HG02759 (cell line): ENCODE measurements at regions not wholly inside any gene's neighbourhood (a gene's known extent, or its start where the extent isn't known, plus 50 kb on each side); places are given as distances from the start of the nearest gene placed in this dataset.
"Not testable (repeated sequence)": the region's sequence is repeated elsewhere in the genome, so short reads cannot be mapped to it uniquely, and the experiment has no call there.

Experiments used
- ATAC-seq: cut with Tn5 transposase; IDR thresholded peaks from one replicate; pipeline ENCODE4 v1.9.1; 2021; ENCODE audit warnings: mild to moderate bottlenecking, moderate library complexity; ENCODE audit not compliant: unreplicated experiment

DNA sequence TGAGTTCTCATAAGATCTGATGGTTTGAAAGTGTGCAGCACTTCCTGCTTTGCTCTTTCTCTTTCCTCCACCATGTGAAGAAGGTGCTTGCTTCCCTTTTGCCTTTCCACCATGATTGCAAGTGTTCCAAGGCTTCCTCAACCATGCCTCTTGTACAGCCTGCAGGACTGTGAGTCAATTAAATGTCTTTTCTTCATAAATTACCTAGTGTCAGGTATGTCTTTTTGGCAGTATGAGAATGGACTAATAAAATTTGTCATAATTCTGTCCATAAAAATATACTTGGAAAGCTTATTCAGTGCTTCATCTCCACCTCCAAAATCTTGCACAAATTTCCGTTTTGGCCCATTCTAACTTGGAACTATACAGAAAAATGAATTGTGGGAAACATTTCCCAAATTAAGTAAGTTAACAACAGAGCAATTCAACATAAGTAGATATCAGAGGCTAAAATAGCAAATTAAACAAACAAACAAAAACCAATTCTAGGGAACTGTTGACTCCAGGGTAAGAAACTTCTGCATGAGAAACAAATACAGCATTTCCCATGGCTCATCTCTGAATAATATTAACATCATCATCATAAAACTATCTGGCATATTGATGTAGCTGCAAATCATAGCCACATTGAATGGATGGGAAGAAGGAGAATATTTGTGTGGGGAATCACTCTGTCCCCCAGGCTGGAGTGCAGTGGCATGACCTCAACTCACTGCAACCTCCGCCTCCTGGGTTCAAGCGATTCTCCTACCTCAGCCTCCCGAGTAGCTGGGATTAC, 459.5 kb upstream of the FAR2 start:
- no peak for ATAC-seq

DNA sequence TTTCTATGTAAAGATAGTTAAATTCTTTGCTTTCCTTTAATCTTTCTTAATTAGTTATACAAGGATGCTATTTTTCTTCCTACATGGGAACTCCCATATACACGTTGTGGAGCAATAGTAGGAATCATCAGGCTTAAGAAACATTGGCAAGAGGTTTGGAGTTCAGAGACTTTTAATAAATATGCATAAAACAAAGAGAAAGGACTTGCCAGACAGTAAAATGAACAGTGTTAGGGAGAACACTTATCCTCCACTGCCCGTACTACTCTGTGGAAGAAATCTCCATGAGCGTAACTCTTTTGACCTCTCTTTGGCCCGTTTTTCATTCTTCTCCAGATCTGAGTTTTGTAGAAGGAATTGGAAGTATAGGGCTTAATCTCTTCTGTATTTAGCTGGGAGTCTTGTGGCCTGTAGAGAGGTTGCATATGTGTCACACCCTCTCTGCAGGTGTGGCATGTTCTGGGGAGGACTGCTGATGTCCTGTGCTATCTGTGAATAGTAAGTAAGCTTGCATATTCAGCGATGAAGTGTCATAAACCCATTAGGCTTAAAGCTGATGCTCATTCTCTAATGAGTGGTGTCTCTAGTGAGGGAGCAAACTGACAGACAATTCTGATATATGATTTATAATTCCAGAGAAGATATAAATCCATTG, 455.4 kb upstream of the FAR2 start:
- ATAC-seq: no peak

DNA sequence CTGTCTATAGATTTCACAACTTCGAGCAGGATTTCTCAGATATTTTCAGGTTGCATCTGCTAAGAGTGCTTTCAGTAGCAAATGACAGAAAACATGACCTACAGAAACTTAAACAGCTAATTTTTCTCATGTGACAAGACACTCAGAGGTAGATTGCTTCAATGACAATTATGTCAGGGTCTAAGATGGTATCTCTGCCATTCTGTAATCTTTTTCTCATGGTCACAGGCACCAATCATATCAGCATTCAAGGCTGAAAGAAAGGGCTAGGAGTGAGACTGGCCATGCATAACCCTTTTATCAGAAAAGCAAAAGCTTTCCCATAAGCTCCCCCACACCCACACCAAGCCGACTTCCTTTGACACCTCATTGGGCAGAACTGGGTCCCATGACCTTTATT, 450.5 kb upstream of the FAR2 start:
- no peak for ATAC-seq

DNA sequence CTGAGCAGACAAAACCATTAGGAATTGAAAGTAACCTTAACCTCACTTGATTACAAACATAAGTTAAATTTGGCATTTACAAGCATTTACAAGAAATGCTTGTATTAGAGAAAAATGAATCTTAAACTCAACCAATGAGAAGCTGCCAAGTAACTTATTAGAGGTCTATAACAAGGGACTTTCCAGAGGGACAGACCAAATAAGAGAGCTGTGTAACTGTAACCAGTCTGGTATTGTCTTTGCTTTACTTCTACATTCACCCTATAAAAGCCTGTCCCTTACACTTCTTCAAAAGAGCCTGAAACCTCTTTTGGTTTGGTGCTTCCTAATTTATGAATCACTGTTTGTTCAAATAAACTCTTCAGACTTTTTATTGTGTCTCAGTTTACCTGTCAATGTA, 450.0 kb upstream of the FAR2 start:
- no peak for ATAC-seq

DNA sequence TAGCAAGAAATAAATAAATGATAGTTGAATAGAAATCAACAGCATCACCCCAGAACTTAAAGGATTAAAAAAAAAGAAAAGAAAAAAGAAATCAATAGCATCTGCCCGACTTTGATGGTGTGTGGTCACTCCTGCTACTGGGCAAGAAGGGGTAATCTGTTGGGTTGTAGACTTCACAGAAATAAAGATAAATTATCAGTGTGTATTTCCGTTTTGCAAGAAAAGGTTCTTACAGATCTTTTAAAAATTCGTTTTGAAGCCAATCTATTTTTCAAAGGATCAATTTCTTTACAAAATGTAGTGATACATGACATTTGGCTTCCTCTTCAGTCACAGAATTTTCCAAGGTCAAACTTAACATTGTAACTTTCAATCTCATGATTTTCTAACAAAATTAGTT, 448.9 kb upstream of the FAR2 start:
- ATAC-seq: no peak

DNA sequence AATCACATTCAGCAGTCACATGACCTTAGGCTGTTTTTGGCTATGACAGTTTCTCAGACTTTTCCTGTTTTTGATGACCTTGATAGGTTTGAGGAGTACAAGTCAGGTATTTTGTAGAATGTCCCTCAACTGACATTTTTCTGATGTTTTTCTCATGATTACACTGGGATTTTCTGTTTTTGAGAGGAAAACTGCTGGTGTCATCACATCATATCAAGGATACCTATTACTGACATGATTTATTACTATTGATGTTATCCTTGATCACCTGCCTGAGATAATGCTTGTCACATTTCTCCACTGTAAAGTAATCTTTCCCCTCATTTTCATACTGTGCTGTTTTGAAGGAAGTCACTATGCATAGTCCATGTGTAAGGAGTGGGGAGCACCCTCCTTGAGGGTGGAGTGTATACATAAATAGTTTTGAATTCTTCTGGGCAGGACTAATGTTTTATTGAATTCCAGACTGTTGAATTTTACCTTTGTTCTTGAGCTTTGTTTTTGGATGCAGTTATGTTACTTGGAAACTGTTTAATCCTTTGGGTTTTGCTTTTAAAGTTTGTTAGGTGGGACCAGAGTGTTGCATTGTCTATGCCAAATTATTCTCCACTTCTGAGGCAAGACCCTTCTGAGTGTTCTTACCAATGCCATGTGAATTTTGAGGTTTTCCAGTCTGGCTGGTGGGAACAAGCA, 444.5 kb upstream of the FAR2 start:
- ATAC-seq: no peak

DNA sequence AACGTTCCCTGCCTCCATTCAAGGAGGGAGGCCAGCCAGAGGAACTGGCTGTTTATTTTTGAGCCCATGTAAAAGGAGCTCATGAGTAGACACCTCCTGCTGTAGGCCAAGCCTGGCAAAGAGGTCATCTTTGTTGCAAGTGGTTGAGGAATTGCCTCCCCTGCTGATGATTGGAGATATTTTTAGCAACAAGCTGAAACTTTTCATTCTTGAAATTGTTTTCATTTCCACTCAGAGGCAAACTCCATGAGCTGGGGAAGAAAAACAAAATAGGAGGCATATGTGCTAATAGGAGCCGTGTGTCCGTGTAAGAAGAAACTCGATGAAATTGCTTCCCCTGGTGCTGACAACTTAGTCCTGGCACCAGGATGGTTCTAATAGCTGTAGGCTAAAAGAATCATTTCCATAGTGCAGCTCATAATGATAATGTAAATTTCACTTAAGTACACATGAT, 440.1 kb upstream of the FAR2 start:
- ATAC-seq: no peak

DNA sequence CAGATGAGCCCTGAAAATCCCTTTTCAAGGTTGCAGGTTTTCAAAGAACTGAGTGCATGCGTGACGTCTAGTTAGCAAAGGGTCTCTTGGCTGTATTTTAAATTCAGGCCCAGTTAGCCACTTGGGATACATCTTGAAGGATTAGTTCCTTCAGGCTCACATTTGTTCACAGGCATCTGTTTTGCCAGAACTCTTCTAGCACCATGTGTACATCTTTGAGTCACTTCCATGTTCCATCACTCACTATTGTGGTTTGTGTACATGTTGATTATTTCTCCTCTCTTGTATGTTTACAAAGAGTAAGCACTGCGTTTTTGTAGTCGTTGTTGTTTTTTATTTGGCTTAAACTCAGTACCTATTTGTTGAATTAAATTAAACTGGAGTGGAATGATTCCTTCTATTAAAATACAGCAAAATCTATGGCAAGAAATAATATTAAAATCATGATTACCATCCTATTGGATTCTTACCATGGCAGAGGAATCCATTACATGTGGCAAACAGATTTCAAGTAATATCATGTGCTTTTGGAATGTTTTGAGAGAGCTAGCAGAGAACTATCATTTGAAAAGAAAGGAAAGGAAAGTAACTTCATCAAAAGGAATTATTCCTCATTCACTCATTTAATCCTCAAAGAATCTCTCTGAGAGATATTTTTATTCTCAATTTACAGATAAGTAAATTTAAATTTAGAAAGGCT, 438.9 kb upstream of the FAR2 start:
- no peak for ATAC-seq

DNA sequence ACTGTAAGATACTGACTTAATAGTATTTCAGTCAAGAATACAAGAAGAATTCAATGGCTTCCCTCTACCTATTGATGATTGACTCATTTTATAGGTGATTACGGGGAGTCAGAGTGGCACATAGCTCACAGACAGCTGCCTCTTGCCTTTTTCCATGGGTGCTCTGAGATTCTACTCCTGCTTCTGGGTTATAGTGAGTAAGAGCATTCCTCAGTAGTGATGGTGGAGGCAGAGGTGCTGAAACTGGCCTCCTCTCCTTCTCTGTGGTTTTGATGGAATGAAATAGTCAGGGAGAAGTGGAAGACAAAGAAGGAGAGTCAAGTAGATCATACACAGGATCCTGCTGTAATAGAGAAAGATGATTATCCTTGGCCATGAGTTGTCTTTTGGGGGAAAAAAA, 438.2 kb upstream of the FAR2 start:
- ATAC-seq: no peak

DNA sequence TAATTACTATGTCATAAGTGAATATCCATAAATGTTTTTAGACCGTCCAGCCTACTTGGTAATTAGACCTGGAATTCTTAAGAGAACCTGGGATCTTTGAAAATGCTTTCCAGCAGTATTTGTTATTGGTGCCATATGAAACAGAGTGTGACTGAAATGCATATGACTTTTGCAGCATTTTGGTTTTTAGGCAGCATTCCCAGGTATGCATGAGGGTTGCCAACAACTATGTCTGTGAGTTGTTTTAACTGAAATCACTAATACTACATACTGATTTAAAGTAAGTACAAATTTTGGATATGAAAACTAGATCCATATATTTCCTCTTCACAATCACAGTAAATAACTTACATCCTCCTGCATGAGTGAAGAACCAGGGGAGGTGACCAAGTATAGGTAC, 437.7 kb upstream of the FAR2 start:
- ATAC-seq: no peak

DNA sequence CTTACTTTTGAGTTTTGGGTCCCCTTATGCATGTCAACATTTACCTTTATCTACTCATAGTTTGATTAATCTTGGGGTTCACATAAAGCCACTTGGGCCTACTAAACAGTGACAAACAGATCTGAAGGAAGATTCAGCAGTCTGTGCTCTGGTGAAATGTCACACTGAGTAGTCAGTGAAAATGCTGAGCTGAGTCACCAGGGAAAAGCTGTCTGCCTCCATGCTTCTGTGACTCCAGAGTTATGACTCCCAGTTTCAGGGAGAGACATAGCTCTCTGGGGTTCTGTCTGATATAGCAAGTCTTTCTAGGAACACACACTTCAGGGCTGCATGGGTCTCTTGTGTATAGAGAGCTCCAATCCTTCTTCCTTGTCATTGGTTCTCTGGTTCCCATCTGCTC, 406.3 kb upstream of the FAR2 start:
- ATAC-seq: no peak

DNA sequence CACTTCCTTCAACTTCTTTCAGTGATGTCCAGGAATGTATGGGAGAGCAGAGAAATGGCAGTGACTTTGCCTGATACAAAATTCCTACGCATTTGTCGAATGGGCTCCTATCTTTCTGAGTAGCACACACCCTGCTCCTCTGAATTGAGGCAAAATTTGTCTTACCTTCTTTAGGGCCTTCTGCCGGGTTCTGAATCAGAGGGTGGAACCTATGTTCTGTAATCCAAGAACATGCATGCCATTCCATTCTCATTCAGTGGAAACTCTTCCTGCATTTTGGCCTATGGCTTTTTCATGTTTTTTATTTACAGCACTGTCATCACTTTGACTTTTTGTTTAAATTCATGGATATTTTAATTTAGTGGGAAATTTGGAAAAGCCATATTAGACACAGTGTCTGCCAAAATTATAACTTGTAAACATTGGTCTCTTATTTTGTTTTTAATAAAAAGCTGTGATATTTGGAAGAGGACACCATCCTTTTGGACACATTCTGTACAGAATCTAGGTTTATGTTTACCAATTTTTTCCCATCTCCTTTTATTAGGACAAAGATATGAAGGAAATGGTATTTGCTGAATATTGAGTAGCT, 402.2 kb upstream of the FAR2 start:
- ATAC-seq: no peak

DNA sequence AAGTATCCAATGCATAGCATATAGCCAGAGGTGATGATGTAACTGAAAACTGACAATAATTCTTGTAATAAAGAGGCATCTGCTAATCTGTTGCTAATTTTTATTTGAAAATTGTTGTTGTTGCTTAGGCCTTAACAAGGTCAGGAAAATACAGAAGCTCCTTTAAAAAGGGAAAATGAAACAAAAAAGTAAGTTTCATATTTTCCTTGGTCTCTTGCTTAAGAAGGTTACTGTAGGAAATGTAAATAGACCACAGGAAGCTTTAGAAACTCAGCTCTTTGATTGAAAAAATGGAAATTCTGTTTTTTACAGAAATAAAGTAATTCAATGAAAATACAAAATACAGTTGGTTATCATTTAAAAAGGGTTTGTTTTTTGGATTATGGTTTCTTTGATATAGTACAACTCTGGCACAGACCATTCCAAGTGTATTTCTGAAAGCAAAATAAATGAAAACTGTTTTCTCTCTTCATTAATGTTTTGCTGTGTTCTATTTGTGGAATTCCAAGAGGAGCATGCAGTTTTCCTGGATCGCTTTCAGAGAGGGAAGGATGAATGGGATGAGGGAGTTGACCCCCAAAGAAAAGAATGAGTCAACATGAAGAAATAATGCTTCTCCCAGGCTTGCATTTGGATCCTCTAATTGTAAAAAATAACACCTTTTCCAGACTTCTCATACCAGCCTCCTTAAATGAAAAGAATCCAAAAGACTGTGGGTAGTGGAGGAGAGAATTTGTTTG, 398.0 kb upstream of the FAR2 start:
- no peak for ATAC-seq

DNA sequence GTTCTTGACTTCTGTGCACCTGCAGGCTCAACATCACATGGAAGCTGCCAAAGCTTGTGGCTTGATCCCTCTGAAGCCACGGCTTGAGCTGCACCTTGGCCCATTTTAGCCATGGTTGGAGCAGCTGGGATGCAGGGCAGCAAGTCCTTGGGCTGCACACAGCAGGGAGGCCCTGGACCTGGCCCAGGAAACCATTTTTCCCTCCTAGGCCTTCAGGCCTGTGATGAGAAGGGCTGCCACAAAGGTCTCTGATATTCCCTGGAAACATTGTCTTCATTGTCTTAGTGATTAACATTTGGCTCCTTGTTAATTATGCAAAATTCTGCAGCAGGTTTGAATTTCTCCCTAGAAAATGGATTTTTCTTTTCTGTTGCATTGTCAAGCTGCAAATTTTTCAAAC, 394.1 kb upstream of the FAR2 start:
- ATAC-seq: no peak

DNA sequence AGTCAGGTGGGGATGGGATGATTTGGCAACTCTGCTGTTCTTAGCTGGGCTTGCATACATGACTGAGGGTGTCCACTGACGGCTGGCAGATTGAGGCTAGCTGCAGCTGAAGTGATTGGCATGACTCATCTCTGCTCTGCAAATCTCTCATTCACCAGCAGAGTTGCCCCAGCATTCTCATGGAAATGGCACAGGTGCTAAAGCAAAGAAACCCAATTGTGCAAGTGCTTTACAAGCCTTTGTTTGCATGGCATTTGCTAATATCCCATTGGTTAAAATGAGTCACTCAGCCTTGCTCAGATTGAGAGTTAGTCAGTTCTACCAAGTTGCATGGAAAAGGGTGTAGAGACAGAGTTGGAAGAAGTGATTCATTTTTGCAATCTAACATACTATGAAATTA, 389.7 kb upstream of the FAR2 start:
- ATAC-seq: no peak

DNA sequence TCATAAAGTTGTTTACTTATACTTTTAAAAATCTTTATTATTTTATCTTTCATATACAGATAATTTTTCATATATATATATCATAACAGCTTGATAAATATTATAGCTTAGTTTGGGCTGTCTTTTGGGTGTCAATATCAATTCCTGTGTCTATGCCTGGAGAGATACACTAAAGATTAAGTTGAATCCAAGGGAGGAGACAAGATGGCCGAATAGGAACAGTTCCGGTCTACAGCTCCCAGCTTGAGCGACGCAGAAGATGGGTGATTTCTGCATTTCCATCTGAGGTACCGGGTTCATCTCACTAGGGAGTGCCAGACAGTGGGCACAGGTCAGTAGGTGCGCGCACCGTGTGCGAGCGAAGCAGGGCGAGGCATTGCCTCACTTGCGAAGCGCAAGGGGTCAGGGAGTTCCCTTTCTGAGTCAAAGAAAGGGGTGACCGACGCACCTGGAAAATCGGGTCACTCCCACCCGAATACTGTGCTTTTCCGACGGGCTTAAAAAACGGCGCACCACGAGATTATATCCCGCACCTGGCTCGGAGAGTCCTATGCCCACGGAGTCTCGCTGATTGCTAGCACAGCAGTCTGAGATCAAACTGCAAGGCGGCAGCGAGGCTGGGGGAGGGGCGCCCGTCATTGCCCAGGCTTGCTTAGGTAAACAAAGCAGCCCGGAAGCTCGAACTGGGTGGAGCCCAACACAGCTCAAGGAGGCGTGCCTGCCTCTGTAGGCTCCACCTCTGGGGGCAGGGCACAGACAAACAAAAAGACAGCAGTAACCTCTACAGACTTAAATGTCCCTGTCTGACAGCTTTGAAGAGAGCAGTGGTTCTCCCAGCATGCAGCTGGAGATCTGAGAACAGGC, 388.8 kb upstream of the FAR2 start:
- not testable (repeated sequence) for ATAC-seq

DNA sequence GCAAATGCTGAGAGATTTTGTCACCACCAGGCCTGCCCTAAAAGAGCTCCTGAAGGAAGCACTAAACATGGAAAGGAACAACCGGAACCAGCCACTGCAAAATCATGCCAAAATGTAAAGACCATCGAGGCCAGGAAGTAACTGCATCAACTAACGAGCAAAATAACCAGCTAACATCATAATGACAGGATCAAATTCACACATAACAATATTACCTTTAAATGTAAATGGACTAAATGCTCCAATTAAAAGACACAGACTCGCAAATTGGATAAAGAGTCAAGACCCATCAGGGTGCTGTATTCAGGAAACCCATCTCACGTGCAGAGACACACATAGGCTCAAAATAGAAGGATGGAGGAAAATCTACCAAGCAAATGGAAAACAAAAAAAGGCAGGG, 387.2 kb upstream of the FAR2 start:
- not testable (repeated sequence) for ATAC-seq

DNA sequence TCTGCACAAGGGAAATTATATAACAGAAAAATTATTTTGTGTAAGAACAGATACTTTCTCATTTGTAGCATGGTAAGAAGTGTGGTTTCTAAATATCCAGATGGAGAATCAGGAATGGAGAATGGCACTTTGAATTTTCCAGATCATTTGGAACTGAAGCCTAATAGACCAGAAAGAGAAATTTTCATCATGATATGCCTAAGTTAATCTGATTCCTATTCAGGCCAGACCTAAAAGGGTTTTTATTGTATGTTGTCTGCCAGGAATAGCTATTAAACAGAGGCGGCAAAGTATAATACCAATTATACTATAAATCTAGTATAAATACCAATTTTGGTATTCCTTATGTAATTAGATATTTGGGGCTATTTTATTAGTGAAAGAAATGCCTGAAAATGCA, 382.7 kb upstream of the FAR2 start:
- no peak for ATAC-seq

DNA sequence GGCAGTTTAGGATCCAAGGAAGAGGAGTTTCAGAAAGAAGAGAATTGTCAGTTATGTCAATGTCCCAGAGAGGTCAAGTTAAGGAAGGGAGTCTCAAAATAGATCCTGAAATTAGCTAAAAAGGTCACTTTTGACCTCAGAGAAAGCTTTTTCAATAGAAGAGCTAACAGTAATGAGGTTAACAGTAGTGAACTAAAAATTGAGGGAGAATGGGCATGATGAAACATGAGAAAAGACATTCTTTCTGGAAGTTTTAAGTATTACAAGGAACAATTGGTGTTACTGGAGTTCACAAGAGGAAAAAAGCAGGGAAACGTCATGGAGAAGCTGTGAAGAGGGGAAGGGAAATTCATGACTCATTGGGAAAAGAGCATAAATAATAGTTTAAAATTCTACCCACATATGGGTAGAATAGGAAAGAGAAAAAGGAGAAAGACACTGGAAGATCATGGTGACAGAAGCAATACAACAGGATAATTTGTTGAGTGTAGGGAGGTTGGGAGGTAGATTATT, 381.2 kb upstream of the FAR2 start:
- ATAC-seq: no peak
